ENCODE measurements at regions not wholly inside any gene's neighbourhood (a gene's known extent, or its start where the extent isn't known, plus 50 kb on each side); places are given as distances from the start of the nearest gene placed in this dataset.

DNA sequence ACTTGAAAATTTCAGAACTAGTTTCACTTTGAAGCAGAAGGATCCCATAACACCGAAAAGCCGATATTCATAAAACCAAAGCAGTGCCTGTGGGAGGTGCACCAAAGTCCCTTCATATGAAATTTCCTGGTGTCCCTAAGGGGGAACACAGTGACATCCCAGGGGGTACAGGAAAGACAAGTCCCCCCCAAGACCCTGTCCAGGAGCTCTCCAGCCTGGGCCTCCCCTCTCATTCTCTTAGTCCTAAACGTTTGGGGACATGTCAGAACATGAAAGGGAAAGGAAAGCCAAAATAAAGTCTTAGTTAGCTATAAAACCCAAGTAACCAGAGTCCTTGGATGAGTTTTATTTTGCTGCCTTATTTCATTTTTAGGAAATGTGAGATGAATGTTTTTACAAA is 56.6 kb downstream of the MRPL57 start:
- peak overlapping the region; percentile 50 for H3K4me3 ChIP-seq (ENCODE audit: low read depth, low read length)
- TF ChIP-seq, protein P1, sequence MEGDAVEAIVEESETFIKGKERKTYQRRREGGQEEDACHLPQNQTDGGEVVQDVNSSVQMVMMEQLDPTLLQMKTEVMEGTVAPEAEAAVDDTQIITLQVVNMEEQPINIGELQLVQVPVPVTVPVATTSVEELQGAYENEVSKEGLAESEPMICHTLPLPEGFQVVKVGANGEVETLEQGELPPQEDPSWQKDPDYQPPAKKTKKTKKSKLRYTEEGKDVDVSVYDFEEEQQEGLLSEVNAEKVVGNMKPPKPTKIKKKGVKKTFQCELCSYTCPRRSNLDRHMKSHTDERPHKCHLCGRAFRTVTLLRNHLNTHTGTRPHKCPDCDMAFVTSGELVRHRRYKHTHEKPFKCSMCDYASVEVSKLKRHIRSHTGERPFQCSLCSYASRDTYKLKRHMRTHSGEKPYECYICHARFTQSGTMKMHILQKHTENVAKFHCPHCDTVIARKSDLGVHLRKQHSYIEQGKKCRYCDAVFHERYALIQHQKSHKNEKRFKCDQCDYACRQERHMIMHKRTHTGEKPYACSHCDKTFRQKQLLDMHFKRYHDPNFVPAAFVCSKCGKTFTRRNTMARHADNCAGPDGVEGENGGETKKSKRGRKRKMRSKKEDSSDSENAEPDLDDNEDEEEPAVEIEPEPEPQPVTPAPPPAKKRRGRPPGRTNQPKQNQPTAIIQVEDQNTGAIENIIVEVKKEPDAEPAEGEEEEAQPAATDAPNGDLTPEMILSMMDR (IDR thresholded peaks at IDR 0.05; ENCODE audit: insufficient read depth, low read depth, low read length): no peak
- peak; percentile 24 for DNase-seq (ENCODE audit: low read depth)

DNA sequence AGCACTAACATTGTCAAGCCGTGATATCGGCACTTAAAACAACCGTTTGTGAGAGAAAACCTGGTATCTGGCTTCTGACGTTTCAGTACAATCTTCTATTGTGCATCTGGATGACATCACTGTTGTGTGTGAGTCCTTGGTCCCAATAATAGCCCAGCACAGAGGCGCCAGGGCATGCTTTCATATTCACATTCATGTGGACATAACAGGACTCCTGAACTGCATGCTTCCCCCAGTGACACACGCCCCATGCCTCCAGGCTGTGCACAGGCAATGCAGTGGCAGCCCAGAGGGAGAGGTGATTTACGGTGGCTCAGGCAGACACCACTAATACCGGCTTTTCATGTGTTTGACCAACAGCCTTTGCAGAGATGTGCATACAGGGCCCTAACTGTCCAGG is 58.1 kb downstream of the MRPL57 start:
- TF ChIP-seq, protein P1 (IDR thresholded peaks at IDR 0.05; ENCODE audit: insufficient read depth, low read depth, low read length): no peak
- H3K4me3 ChIP-seq (ENCODE audit: low read depth, low read length): no peak overlapping the region
- DNase-seq (ENCODE audit: low read depth): peak; percentile 39

GRCh38 chr13:21235174-21235573 is 58.7 kb downstream of the MRPL57 start:
- TF ChIP-seq, protein P1 (IDR thresholded peaks at IDR 0.05; ENCODE audit: insufficient read depth, low read depth, low read length): no peak
- no peak for DNase-seq (ENCODE audit: low read depth)
- no peak overlapping the region for H3K4me3 ChIP-seq (ENCODE audit: low read depth, low read length)

DNA sequence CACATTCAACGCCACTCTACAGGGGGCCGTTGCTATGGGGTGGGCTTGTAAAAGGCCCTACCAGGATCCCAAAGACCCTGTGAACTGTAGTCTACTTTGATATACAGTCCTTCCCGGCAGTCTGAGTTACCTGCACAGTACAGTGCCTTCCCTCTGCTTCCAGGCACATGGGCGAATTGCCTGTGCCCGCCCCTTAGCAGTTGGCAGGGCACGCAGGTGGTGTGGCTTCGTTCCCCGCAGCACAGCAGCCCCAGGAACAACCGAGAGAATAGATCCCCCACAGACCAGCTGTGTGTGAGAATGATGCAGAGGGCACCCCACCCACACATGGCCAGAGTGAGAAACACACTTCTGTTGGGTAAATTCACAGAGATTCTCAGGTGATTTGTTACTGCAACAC is 60.6 kb downstream of the MRPL57 start:
- no peak overlapping the region for H3K4me3 ChIP-seq (ENCODE audit: low read depth, low read length)
- DNase-seq (ENCODE audit: low read depth): no peak
- TF ChIP-seq, protein P1 (IDR thresholded peaks at IDR 0.05; ENCODE audit: insufficient read depth, low read depth, low read length): no peak

DNA sequence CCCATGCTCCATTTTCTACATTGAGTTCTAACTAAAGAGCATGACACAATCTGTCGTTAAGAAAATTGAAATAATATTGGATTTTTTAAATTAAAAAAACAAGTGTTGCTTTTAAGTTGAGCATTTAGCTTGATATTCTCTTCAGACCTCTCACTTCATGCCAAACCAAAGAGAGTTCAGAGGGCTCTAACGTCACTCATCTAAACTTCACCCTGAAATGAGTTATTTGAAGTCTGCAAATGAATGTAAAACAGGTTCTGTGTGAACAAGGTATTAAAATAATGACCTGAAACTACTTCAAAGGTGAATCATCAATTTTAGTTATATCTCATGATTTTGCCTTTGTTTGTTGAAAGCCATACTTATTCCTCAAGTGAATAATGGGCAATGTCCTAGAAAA is 61.8 kb downstream of the MRPL57 start:
- TF ChIP-seq, protein P1 (IDR thresholded peaks at IDR 0.05; ENCODE audit: insufficient read depth, low read depth, low read length): no peak
- no peak for DNase-seq (ENCODE audit: low read depth)
- no peak overlapping the region for H3K4me3 ChIP-seq (ENCODE audit: low read depth, low read length)

- no peak overlapping the region for H3K4me3 ChIP-seq (ENCODE audit: low read depth, low read length)
- peak; percentile 66 for DNase-seq (ENCODE audit: low read depth)
- TF ChIP-seq, protein P1 (IDR thresholded peaks at IDR 0.05; ENCODE audit: insufficient read depth, low read depth, low read length): no peak
Measured at GRCh38 chr13:21240586-21240985, 64.1 kb downstream of the MRPL57 start.

- no peak overlapping the region for H3K4me3 ChIP-seq (ENCODE audit: low read depth, low read length)
- DNase-seq (ENCODE audit: low read depth): no peak
- TF ChIP-seq, protein P1 (IDR thresholded peaks at IDR 0.05; ENCODE audit: insufficient read depth, low read depth, low read length): no peak
Measured at GRCh38 chr13:21242236-21242635, 65.8 kb downstream of the MRPL57 start.

Measured in fibroblast of villous mesenchyme (primary cell).